HG03135 (cell line): ENCODE measurements at regions not wholly inside any gene's neighbourhood (a gene's known extent, or its start where the extent isn't known, plus 50 kb on each side); places are given as distances from the start of the nearest gene placed in this dataset.
"Not testable (repeated sequence)": the region's sequence is repeated elsewhere in the genome, so short reads cannot be mapped to it uniquely, and the experiment has no call there.

Experiments
- ATAC-seq: cut with Tn5 transposase; IDR thresholded peaks from one replicate; pipeline ENCODE4 v1.9.1; 2021; ENCODE audit warnings: mild to moderate bottlenecking, moderate library complexity; ENCODE audit not compliant: unreplicated experiment

- ATAC-seq, result not testable (repeated sequence)
Observed at GRCh38 chr9:18066608-18067007, 407.3 kb upstream of the ADAMTSL1 start.

GRCh38 chr9:18067548-18068120 lies 406.3 kb upstream of the ADAMTSL1 start:
- no peak for ATAC-seq

GRCh38 chr9:18068900-18069299 lies 405.1 kb upstream of the ADAMTSL1 start:
- no peak for ATAC-seq

- no peak for ATAC-seq
Observed at GRCh38 chr9:18071651-18072060, 402.3 kb upstream of the ADAMTSL1 start.

GRCh38 chr9:18073002-18073401 lies 401.0 kb upstream of the ADAMTSL1 start:
- no peak for ATAC-seq

GRCh38 chr9:18074041-18074440 lies 399.9 kb upstream of the ADAMTSL1 start:
- no peak for ATAC-seq

GRCh38 chr9:18075253-18075952 lies 398.6 kb upstream of the ADAMTSL1 start:
- ATAC-seq, result no peak

GRCh38 chr9:18077941-18078678 lies 395.8 kb upstream of the ADAMTSL1 start:
- ATAC-seq, result no peak

GRCh38 chr9:18092138-18092537 lies 381.8 kb upstream of the ADAMTSL1 start:
- ATAC-seq, result no peak

- ATAC-seq, result no peak
Observed at GRCh38 chr9:18106006-18106560, 367.9 kb upstream of the ADAMTSL1 start.

GRCh38 chr9:18109675-18110074 lies 364.3 kb upstream of the ADAMTSL1 start:
- ATAC-seq, result no peak

- no peak for ATAC-seq
Observed at GRCh38 chr9:18111146-18111545, 362.8 kb upstream of the ADAMTSL1 start.

GRCh38 chr9:18114559-18115475 lies 359.1 kb upstream of the ADAMTSL1 start:
- no peak for ATAC-seq

GRCh38 chr9:18118268-18118667 lies 355.7 kb upstream of the ADAMTSL1 start:
- ATAC-seq, result no peak

- ATAC-seq, result no peak
Observed at GRCh38 chr9:18122171-18122570, 351.8 kb upstream of the ADAMTSL1 start.

GRCh38 chr9:18124760-18125159 lies 349.2 kb upstream of the ADAMTSL1 start:
- no peak for ATAC-seq

GRCh38 chr9:18126831-18127498 lies 347.0 kb upstream of the ADAMTSL1 start:
- no peak for ATAC-seq

GRCh38 chr9:18127499-18127875 lies 346.5 kb upstream of the ADAMTSL1 start:
- no peak for ATAC-seq

GRCh38 chr9:18129809-18130334 lies 344.1 kb upstream of the ADAMTSL1 start:
- no peak for ATAC-seq
